Common myeloid progenitor, CD34-positive (primary cell): ENCODE measurements at regions not wholly inside any gene's neighbourhood (a gene's known extent, or its start where the extent isn't known, plus 50 kb on each side); places are given as distances from the start of the nearest gene placed in this dataset.

Experiments
- CTCF ChIA-PET: fragments of 350-600 bp; sonication (Branson Sonifier 250); formaldehyde crosslinking; loops from one replicate; lab custom pipeline; 2021; ENCODE audit warnings: antibody characterized with exemption; lab: Charles Lee
- POLR2A ChIA-PET: fragments of 350-600 bp; sonication (Branson Sonifier 250); formaldehyde crosslinking; loops from one replicate; lab custom pipeline; 2021; ENCODE audit warnings: antibody characterized with exemption; lab: Charles Lee
- DNase-seq, 3 donors: peaks; one replicate each; pipeline versions ENCODE4 v3.0.0 to v3.0.0-alpha.2; 2013
- H3K27ac ChIP-seq, 2 experiments: 1 replicate in 1 of 2; 2 replicates in 1 of 2; pipeline ENCODE4 v1.7.0; 2013; ENCODE audit warnings: inconsistent platforms in 2 of 2, low read length in 2 of 2, mild to moderate bottlenecking in 2 of 2, low read depth in 1 of 2, moderate library complexity in 1 of 2; ENCODE audit not compliant: severe bottlenecking in 2 of 2, insufficient read depth in 1 of 2, poor library complexity in 1 of 2
- H3K27me3 ChIP-seq, 5 experiments: replicated peaks in 2 of 5; 1 replicate in 3 of 5; 2 replicates in 2 of 5; pipeline versions ENCODE4 v1.6.1 to v1.7.0; 2013; ENCODE audit warnings: low read length in 4 of 5, mild to moderate bottlenecking in 2 of 5, moderate library complexity in 2 of 5, inconsistent platforms in 1 of 5; ENCODE audit not compliant: insufficient read depth in 5 of 5, control insufficient read depth in 4 of 5
- H3K36me3 ChIP-seq, 4 experiments: 1 replicate in 2 of 4; 2 replicates in 2 of 4; pipeline versions ENCODE4 v1.6.1 to v1.7.0; 2013; ENCODE audit warnings: low read length in 3 of 4, control low read depth in 1 of 4, mild to moderate bottlenecking in 1 of 4; ENCODE audit not compliant: control insufficient read depth in 4 of 4, insufficient read depth in 4 of 4
- H3K4me1 ChIP-seq, 4 experiments: 1 replicate in 3 of 4; 2 replicates in 1 of 4; pipeline versions ENCODE4 v1.6.1 to v1.7.1; 2013; ENCODE audit warnings: low read length in 3 of 4, mild to moderate bottlenecking in 3 of 4, control low read depth in 1 of 4, inconsistent platforms in 1 of 4, moderate library complexity in 1 of 4; ENCODE audit not compliant: control insufficient read depth in 4 of 4, insufficient read depth in 4 of 4; ENCODE audit errors: control extremely low read depth in 1 of 4
- H3K4me3 ChIP-seq, 7 experiments: 1 replicate in 4 of 7; 2 replicates in 3 of 7; pipeline versions ENCODE4 v1.5.1 to v1.7.0; 2013; ENCODE audit warnings: mild to moderate bottlenecking in 7 of 7, low read length in 6 of 7, moderate library complexity in 6 of 7, inconsistent platforms in 2 of 7, low read depth in 2 of 7, control low read depth in 1 of 7; ENCODE audit not compliant: insufficient read depth in 4 of 7, control insufficient read depth in 1 of 7; ENCODE audit errors: extremely low read depth in 1 of 7
- H3K9me3 ChIP-seq, 5 experiments: 1 replicate in 4 of 5; 2 replicates in 1 of 5; pipeline versions ENCODE4 v1.6.1 to v1.7.1; 2013; ENCODE audit warnings: low read length in 4 of 5, mild to moderate bottlenecking in 2 of 5, inconsistent platforms in 1 of 5, low read depth in 1 of 5, moderate library complexity in 1 of 5; ENCODE audit not compliant: control insufficient read depth in 4 of 5, insufficient read depth in 2 of 5; ENCODE audit errors: control extremely low read depth in 1 of 5
- WGBS: methylation state at CpG from one replicate; pipeline ENCODE4 v1.1.5; 2013; ENCODE audit not compliant: insufficient coverage; 5-methylcytosine and 5-hydroxymethylcytosine counted together

DNA sequence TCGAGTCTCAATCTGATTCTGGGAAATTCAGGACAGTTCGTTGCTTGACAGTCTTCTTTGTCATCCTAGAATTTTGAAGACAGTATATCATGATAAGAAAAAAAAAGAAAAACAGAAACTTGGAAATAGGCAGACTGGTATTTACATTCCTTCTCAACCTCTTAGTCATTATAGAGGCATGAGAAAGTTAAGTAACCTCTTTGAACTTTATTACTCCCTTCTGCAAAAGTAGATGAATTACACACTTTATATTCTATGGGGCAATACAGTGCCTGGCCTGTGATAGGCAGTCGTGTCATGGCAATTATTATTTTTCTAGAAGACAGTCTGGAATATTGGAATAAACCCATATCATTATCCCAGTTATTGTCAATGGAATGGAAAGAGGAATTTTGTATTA, 828.9 kb downstream of the TLR4 start:
- H3K27ac ChIP-seq, result no peak overlapping the region
- H3K4me3 ChIP-seq, result no peak overlapping the region
- no peaks in the 10 kb centered on the region for H3K36me3 ChIP-seq
- no peak for DNase-seq
- H3K9me3 ChIP-seq, result no peaks in the 10 kb centered on the region
- ChIA-PET CTCF (no interaction called here), POLR2A (no interaction called here)
- peaks cover 5 to 13% (median 10%) of the 10 kb centered on the region in 4 experiments for H3K4me1 ChIP-seq
- H3K27me3 ChIP-seq, result no peaks in the 10 kb centered on the region
- 100% methylated on average over 1 of the region's 3 CpGs for WGBS

DNA sequence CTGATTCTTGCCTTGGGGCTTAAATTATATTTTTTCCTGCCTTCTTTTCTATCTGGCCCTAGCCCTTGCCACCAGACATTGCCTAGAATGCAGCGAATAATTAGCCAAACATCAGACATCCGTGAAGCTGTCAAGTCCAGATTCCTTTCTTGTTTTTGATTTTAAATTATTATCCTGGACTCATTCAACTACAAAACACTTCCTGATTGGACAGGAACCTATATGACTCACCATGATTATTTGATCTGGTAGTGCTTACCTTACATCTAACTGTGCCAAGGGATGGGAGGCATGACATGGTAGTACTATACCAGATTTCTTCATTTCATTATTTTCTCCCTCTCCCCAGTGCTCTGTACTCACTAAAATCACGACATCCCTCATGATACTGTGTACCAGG, 829.6 kb downstream of the TLR4 start:
- WGBS, result 100% methylated on average over 1 of the region's 3 CpGs
- Histone ChIP-seq H3K36me3 (no peaks in the 10 kb centered on the region), H3K27me3 (no peaks in the 10 kb centered on the region), H3K27ac (no peak overlapping the region), H3K9me3 (no peaks in the 10 kb centered on the region), H3K4me3 (no peak overlapping the region), H3K4me1 (peaks cover 5 to 10% (median 7%) of the 10 kb centered on the region in 4 experiments)
- no peak for DNase-seq
- ChIA-PET POLR2A (no interaction called here), CTCF (no interaction called here)

DNA sequence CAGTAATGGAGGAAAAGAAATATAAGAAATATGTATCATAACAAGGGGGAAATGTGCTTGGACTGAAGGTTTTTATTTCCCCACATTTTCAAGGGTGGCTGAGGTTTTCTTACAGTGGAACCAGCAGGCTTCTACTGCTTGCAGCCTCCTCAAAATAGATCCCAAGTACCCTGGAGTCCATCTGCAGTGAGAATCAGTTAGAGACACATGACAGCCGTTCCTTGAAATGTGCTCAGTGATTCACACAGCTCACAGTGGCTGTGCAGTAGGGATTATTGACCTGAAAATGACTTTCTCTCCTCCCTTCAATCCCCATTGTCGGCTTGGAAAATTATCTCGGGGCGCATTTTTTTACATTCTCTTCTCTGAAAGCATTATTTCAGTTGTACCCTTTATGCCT, 832.0 kb downstream of the TLR4 start:
- Histone ChIP-seq H3K4me1 (no peaks in the 10 kb centered on the region), H3K36me3 (no peaks in the 10 kb centered on the region), H3K27ac (no peak overlapping the region), H3K27me3 (no peaks in the 10 kb centered on the region), H3K4me3 (no peak overlapping the region), H3K9me3 (no peaks in the 10 kb centered on the region)
- ChIA-PET POLR2A (no interaction called here), CTCF (no interaction called here)
- DNase-seq, result no peak
- 96% methylated on average over 4 of the region's 4 CpGs for WGBS

DNA sequence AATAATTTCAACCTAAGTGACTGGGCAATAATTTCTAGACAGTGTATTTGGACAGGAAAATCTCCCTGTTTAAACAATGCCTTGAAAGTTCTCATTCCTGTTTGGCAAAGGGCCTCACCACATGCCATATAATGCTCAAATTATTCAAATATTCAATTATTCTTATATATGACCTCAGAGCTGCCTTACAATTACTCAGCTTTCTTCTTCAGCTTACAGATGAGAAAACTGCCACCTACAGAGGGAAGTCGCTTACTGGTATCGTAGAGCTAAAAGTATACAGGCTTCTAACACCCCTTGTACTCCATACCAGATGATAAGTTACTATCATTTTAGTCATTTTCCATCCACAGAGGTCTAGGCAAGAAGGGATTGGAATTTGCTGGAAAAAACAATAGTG, 830.3 kb downstream of the BRINP1 start:
- H3K27me3 ChIP-seq, result no peaks in the 10 kb centered on the region
- no CpG with 5 or more reads among the region's 2 CpGs for WGBS
- no peak overlapping the region for H3K4me3 ChIP-seq
- CTCF ChIA-PET, result no interaction called here
- H3K4me1 ChIP-seq, result no peaks in the 10 kb centered on the region
- H3K9me3 ChIP-seq, result no peaks in the 10 kb centered on the region
- no peak for DNase-seq
- H3K27ac ChIP-seq, result no peak overlapping the region
- POLR2A ChIA-PET, result no interaction called here
- no peaks in the 10 kb centered on the region for H3K36me3 ChIP-seq

DNA sequence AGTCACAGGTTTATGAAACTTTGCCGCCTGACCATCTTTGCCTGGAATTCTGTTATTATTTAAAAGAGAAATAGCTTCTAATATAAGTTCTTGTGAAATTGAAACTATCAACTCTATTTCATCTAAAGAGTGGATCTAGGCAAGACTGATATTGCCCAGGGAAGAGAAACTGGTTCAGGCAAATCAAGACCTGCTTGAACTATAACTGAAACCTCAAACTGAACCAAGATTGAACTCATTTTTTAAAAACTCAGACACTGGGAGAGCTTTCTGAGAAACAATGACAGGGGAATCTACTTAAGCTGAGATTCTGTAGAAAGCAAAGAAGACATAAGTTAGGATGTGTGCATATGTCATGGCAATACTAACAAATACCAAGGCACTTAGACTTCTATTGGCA, 815.8 kb downstream of the BRINP1 start:
- Histone ChIP-seq H3K36me3 (no peaks in the 10 kb centered on the region), H3K27ac (no peak overlapping the region), H3K4me1 (no peaks in the 10 kb centered on the region), H3K9me3 (no peaks in the 10 kb centered on the region), H3K27me3 (no peaks in the 10 kb centered on the region), H3K4me3 (no peak overlapping the region)
- WGBS, result no CpG with 5 or more reads among the region's 1 CpG
- CTCF ChIA-PET, result no interaction called here
- no peak for DNase-seq
- POLR2A ChIA-PET, result interaction anchor here (0.6 kb wide), 1 partner anchor 1612 kb away, joined by 3 read pairs; no protein-coding TSS in a partner anchor

DNA sequence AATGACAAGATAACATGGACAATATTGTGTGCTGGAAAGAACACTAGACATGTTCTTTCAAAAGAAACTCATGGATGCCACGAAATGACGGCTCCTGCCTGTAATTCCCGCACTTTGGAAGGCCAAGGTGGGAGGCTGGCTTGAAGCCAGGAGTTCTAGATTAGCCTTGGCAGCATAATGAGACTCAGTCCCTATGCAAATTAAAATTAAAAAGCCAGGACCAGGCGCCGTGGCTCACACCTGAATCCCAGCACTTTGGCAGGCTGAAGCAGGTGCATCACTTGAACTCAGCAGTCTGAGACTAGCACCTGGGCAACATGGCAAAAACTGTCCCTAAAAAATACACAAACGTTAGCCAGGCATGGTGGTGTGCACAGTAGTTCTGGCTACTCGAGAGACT, 814.2 kb downstream of the BRINP1 start:
- H3K27ac ChIP-seq, result no peak overlapping the region
- CTCF ChIA-PET, result no interaction called here
- WGBS, result 93% methylated on average over 5 of the region's 7 CpGs
- no peaks in the 10 kb centered on the region for H3K27me3 ChIP-seq
- no peak overlapping the region for H3K4me3 ChIP-seq
- H3K4me1 ChIP-seq, result no peaks in the 10 kb centered on the region
- H3K36me3 ChIP-seq, result no peaks in the 10 kb centered on the region
- POLR2A ChIA-PET, result no interaction called here
- no peaks in the 10 kb centered on the region for H3K9me3 ChIP-seq
- DNase-seq, result no peak

DNA sequence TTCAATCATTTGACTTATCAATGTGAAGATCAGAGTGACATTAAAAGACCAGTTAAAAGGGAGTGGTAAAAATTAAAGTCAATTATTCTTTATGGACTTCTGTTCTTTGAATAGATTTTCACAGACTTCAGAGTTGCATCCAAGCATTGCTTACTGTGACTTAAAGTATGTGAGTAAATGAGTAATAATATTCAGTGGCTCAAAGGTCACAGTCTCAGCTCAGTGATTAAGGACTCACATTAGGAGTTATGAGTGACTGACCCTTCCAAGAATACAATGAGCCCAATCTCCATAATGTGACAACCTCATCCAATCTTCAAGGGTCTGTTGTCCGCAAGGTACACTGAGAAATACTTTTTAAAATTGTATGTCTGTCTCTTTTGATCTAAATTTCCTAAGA, 811.2 kb downstream of the BRINP1 start:
- no CpG with 5 or more reads among the region's 1 CpG for WGBS
- H3K4me1 ChIP-seq, result no peaks in the 10 kb centered on the region
- H3K27ac ChIP-seq, result no peak overlapping the region
- no peaks in the 10 kb centered on the region for H3K27me3 ChIP-seq
- ChIA-PET CTCF (no interaction called here), POLR2A (no interaction called here)
- DNase-seq, result no peak
- no peaks in the 10 kb centered on the region for H3K9me3 ChIP-seq
- no peaks in the 10 kb centered on the region for H3K36me3 ChIP-seq
- H3K4me3 ChIP-seq, result no peak overlapping the region
